AG08396 (cell line): ENCODE measurements at regions not wholly inside any gene's neighbourhood (a gene's known extent, or its start where the extent isn't known, plus 50 kb on each side); places are given as distances from the start of the nearest gene placed in this dataset.

Experiments
- DNase-seq: peaks from one replicate; pipeline ENCODE4 v3.0.0; 2012; ENCODE audit warnings: low spot score, mixed read lengths

- no peak for DNase-seq
Measured at GRCh38 chr20:40738976-40739375, 49.9 kb upstream of the MAFB start.

GRCh38 chr20:40739841-40740240, 50.8 kb upstream of the MAFB start:
- no peak for DNase-seq

GRCh38 chr20:40741507-40742106, 52.6 kb upstream of the MAFB start:
- peak; percentile 57 for DNase-seq

- no peak for DNase-seq
Measured at GRCh38 chr20:40743141-40743775, 54.2 kb upstream of the MAFB start.

DNA sequence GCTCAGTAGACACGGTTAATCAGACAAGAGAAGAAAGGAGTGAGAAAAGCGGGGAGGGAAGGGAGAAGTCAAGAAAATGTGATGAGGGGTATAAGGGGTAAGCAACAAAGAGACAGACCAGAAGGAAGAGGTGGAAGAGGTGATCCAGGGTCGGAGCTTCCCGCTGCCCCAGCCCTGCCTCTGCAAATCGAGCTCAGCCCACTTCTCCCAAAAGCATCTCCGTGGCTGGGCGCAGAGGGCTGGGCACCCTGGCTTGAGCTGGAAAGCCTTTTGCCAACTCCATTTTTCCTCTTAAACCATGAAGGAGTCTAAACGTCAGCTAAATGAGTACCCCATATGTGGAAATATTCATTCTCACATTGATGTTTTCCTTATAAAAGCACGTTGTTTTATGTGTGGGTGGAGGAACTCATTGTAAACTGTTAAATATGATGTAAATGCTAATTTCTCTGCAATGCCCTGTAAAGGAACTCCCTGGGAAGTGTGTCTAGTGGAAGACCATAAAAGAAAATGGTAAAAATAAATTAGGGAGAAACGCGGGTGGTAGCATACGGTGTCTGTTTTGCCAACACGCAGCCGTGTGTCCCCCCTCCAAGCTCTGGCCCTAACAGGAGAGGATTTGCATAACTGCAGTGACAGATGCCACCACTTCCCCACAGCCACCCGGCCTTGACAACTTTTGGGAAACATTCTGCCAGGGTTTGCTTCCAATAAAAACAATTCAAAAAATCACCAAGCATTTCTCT, 55.2 kb upstream of the MAFB start:
- DNase-seq = no peak

GRCh38 chr20:40744818-40745175, 55.8 kb upstream of the MAFB start:
- DNase-seq = no peak

- no peak for DNase-seq
Measured at GRCh38 chr20:40746251-40746650, 57.2 kb upstream of the MAFB start.

GRCh38 chr20:40748182-40748581, 59.1 kb upstream of the MAFB start:
- no peak for DNase-seq

GRCh38 chr20:40749985-40750506, 61.0 kb upstream of the MAFB start:
- DNase-seq = no peak

DNA sequence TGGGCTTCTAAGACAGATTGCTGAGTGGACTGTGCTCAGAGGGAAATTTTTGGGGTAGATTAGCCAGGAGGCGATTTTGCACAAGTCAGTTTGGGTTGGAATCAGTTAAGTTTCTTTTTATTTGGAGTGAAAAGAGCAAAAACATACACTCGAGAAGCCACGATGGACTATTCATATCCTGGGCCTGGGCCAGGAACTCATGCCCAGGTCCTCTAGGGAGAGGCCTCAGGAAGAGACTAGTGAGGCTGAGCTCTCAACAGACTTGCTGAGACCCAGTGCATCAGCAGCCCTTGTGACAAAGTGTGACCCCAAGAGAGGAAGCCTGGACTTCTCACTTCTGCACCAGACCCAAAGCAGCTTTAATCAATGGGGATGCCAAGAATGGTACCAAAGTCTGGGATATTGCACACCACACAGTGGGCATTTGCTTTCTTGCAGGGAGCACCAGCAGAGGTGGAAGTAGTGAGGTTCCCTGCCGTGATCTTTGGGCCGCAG, 61.6 kb upstream of the MAFB start:
- no peak for DNase-seq

DNA sequence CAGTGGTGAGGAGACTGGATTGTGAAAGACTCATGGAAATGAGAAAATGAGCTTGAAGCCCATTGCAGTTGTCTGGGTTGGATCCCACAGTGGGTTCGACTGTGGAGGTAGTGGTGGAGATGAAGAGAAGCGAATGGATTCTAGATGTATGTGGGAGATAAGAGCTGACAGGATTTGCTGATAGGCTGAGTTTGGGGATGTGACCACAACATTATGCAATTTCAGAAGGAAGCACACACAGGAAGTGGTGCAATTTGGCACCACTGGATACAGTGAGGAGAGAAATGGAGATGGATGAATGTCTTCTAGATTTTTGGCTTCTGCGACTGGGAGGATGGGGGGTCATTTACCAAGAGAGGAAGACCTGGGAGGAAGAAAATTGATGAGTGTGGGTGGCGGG, 64.4 kb upstream of the MAFB start:
- no peak for DNase-seq

- DNase-seq = no peak
Measured at GRCh38 chr20:40754339-40754943, 65.4 kb upstream of the MAFB start.

GRCh38 chr20:40757087-40757486, 68.1 kb upstream of the MAFB start:
- DNase-seq = no peak

GRCh38 chr20:40758790-40759189, 69.8 kb upstream of the MAFB start:
- no peak for DNase-seq

DNA sequence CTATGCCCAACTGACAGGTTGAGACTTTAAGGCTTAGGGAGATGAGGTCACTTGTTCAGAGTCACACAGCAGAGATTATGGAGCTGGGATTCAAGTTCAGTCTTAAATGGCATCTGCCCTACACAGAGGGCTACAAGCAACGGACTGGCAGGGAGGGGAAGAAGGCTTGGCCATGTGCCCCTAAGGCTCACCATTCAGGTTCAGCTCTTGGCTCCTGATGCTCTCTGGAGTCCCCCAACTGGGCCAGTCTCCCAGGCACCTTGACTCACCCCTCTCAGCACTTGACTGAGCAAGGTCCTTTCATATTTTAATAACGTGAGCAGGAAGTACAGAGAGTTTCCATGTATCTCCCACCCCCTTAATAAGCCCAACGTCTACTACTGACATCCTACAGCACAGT, 71.4 kb upstream of the MAFB start:
- DNase-seq = no peak

DNA sequence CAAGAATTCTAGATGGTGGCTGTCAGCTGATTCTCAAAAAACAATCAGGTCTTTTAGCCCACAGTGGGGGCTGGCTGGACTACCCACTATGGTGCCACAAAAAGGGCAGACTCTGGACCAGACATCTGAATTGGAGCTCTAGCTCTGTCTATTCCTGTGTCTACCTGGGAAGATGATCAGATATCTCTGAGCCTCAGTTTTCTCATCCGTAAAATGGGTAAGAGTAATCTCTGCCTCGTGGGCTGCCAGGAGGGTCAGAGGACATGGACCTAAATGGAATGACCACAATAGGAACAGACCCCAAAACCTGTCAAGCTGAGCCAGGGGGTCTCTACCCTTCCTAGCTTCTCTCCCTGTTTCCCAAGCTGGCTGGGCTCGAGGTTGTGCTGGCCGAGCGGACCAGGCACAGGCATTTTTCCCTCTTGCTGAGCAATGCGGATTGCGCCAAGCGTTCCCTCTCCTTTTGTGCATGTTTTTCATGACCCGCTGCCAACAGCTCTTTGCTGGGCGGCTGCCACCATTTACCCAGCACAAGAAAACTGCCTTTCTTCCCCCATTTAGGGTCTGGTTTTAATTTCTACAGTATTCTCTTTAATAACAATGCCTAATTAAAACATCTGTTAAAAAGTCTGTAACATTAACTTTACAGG, 74.7 kb upstream of the MAFB start:
- DNase-seq = peak; percentile 45

GRCh38 chr20:40765814-40766480, 76.9 kb upstream of the MAFB start:
- DNase-seq = no peak

- no peak for DNase-seq
Measured at GRCh38 chr20:40766790-40767614, 78.0 kb upstream of the MAFB start.

- no peak for DNase-seq
Measured at GRCh38 chr20:40767615-40767924, 78.5 kb upstream of the MAFB start.

DNA sequence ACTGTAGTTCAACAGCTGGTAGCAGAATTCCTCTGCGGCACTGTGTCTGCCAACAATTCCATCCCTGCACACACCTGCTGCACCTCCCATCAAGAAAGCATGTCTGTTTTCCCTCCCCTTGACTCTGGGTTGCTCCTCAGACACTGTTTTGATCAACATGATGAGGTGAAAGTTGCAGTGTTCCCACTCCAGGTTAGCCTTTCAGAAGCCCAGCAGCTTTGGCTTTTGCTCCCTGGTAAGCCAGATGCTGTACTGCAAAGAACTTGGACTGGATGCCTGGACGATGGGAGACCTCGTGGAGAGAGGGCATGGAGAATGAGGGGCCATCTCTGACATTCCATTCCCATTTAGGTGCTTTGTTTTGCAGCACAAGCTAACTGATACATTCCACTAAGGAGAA, 79.1 kb upstream of the MAFB start:
- no peak for DNase-seq
